D721Med (cell line): ENCODE measurements at regions not wholly inside any gene's neighbourhood (a gene's known extent, or its start where the extent isn't known, plus 50 kb on each side); places are given as distances from the start of the nearest gene placed in this dataset.

ENCODE experiments used
- DNase-seq: peaks from one replicate; pipeline ENCODE4 v3.0.0; 2011; ENCODE audit warnings: low spot score; ENCODE audit not compliant: insufficient read length
- FAIRE-seq: peaks from 2 replicates; lab custom pipeline; 2011; peaks lifted over from hg19 to GRCh38; lab: Jason Lieb, UNC
- TF ChIP-seq, protein P1 (sequence below): IDR thresholded peaks from 2 replicates; pipeline ENCODE4 v1.5.1; 2012; ENCODE audit warnings: mild to moderate bottlenecking, control low read depth; ENCODE audit not compliant: insufficient read depth; ENCODE audit errors: missing control alignments

DNA sequence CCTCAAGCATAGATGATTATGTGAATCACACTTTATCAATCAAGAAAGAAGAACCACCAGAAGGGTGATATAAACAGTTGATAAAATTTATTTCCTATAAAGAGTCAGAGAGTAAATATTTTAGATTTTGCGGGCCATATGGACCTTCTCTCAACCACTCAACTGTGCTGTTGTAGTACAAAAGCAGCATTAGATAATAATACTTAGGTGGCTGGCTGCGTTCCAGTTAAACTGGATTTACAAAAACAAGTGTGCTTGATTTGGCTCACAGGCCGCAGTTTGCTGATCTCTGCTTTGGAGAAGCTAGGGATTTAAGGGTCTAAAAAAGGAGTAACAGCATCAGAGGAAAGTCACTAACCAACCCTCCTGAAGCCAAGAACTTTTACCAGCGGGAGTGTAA is 1406.0 kb downstream of the KCNT2 start:
- DNase-seq = no peak
- FAIRE-seq = no peak
- TF ChIP-seq, protein P1, sequence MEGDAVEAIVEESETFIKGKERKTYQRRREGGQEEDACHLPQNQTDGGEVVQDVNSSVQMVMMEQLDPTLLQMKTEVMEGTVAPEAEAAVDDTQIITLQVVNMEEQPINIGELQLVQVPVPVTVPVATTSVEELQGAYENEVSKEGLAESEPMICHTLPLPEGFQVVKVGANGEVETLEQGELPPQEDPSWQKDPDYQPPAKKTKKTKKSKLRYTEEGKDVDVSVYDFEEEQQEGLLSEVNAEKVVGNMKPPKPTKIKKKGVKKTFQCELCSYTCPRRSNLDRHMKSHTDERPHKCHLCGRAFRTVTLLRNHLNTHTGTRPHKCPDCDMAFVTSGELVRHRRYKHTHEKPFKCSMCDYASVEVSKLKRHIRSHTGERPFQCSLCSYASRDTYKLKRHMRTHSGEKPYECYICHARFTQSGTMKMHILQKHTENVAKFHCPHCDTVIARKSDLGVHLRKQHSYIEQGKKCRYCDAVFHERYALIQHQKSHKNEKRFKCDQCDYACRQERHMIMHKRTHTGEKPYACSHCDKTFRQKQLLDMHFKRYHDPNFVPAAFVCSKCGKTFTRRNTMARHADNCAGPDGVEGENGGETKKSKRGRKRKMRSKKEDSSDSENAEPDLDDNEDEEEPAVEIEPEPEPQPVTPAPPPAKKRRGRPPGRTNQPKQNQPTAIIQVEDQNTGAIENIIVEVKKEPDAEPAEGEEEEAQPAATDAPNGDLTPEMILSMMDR = no peak

DNA sequence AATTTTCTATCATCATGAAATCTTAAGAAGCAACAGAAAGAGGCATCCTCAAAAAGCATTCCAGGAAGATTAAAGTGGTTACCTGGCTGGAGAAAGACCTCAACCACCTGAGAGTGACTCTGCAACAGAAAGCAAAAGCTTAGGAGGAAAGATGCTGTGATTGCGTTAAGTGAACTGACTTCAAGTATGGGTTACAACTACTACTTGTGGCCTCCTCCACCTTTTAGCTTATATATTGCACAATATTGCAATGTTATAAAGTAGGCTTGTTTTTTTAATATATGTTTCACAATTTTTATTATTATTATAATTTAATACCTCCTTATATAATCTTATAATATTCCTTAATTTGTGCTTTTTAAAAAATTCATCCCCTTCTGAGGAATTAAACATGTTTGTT is 1407.5 kb downstream of the KCNT2 start:
- FAIRE-seq (no peak), DNase-seq (no peak)
- TF ChIP-seq, protein P1 = no peak

DNA sequence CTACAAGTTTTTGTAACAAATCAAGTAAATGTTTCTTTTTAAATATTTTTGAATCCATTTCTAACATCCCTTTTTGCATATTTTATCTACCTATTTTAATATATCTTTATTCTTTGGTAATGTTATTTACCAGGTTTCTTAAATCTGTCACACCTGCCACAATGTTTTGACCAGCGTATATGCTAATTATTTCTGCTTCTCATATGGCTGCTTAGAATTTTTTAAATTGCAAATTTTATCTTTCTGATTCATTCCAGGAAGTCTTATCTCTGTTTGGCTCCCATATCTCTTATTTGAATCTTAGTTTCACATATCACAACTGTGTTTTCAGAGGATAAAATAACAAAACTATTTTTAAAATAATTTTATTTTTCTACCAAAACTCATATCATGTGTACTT is 1411.1 kb downstream of the KCNT2 start:
- DNase-seq = no peak
- no peak for FAIRE-seq
- TF ChIP-seq, protein P1 = no peak

- TF ChIP-seq, protein P1 = no peak
- no peak for DNase-seq
- FAIRE-seq = peak; percentile 80
Measured at GRCh38 chr1:195195423-195196057, 1412.7 kb downstream of the KCNT2 start.

- TF ChIP-seq, protein P1 = no peak
- DNase-seq (no peak), FAIRE-seq (peak; percentile 41)
Measured at GRCh38 chr1:195193134-195193533, 1415.1 kb downstream of the KCNT2 start.

DNA sequence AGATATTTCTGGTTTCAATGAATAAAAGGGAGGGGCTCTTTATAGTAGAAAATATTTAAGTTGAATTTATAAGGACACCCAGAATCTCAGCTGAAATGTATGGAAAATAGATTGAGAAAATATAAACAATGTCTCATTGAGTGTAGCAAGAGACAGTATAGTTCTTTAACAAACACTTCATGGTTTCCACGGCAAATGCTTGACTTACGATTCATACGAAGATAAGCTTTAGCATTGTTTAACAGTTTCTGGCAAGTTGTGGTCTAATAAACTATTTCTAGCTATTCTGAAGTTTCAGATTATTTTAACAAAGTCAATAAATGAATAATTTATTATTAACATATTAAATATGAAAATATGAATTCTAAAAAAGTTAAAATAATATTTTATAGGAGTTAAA is 1419.4 kb downstream of the KCNT2 start:
- TF ChIP-seq, protein P1 = no peak
- DNase-seq = no peak
- FAIRE-seq = no peak

DNA sequence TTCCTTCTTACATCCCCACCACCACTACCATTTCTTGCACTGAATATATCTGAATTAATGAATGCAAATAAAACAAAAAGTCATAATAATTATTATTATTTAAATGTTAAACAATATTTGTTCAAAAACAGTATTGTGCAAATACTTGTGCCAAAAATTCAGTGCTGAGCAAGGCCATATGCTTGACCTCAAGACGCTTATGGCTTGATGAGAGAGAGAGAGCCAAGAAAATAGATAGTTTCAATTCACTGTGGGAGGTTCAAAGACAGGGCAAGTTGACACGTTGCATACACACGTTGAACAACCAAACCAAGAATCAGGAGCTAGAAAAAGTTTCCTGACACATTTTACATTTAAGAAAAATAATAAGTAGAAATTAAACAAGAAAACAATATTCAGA is 1421.7 kb downstream of the KCNT2 start:
- FAIRE-seq = no peak
- TF ChIP-seq, protein P1 = no peak
- DNase-seq = no peak
